ENCODE measurements at regions not wholly inside any gene's neighbourhood (a gene's known extent, or its start where the extent isn't known, plus 50 kb on each side); places are given as distances from the start of the nearest gene placed in this dataset.

DNA sequence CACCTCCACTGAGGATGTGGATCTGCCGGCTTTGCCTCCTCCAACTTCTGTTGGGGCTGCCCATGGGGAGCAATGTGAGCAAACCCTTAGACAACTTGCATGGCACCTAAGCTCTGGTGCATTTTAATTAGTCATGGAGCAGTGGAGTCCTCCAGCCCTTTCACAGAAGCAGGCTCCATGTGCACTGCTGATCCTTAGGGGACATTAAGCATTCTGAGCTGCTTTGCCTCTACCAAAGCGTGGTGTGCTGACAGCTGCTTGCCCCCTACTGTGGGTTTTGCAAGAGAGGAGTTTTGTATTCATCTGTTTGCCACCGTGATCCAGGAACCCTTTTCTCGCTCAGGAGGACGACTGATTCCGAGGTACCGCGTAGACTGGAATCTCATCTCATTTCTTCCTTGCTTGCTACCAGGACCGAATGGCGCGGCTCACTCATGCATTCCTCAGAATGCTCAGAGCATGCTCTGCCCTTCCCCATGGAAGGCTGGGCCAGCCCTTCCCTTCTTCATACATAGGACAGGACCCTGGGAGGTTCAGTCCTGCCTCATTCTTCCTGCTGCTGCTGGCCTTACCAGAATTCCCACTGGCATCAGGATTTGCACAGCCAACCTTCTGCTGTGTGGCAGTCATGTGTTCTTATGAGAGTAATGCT is 432.5 kb downstream of the GADD45G start:
- H3K27me3 Mint-ChIP-seq (ENCODE audit: low read depth): no peaks in the 10 kb centered on the region
- no peak for ATAC-seq
- H3K4me1 Mint-ChIP-seq (ENCODE audit: low read depth): no peaks in the 10 kb centered on the region
- H3K9me3 Mint-ChIP-seq: no peaks in the 10 kb centered on the region
- no peak for DNase-seq
- H3K36me3 Mint-ChIP-seq (ENCODE audit: insufficient read depth): no peaks in the 10 kb centered on the region
- no peak overlapping the region for H3K4me3 Mint-ChIP-seq

DNA sequence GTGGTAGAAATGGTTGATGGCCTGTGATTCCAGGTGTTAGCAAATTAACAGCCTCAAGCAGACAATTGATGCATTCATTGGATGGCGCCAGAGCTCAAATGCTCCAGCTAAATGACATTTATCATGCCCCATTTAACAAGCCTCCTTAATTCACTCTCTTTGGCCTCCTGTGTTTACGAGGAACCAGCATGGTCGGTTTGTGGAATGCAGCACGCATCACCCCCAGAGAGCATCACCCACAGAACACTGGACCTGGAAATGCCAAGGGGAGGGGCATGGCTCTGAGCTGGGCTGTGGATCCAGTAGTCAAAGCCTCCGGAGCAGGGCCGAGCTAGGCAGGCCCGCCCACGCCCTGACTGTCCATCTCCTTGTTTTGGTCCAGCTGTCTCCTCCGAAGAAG is 434.0 kb downstream of the GADD45G start:
- Mint-ChIP-seq H3K4me1 (ENCODE audit: low read depth) (no peaks in the 10 kb centered on the region), H3K36me3 (ENCODE audit: insufficient read depth) (no peaks in the 10 kb centered on the region), H3K27me3 (ENCODE audit: low read depth) (no peaks in the 10 kb centered on the region), H3K4me3 (no peak overlapping the region), H3K9me3 (no peaks in the 10 kb centered on the region)
- no peak for DNase-seq
- no peak for ATAC-seq

DNA sequence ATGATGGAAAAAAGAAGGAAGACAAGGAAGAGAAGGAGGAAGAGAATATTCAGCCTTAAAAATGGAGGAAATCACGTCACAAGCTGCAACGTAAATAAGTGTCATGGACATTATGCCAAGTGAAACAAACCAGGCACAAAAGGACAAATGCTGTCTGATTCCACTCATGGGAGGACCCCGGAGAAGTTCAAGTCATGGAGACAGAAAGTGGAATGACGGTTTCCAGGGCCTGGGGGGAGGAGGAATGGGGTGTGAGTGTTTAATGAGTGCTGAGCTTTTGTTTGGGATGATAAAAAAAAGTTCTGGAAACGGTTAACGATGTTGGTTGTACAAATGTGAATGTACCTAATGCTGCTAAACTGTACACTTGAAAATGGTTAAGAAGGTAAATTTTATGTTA is 439.5 kb downstream of the GADD45G start:
- no peak for DNase-seq
- H3K4me3 Mint-ChIP-seq: no peak overlapping the region
- peaks cover 4% of the 10 kb centered on the region for H3K9me3 Mint-ChIP-seq
- no peaks in the 10 kb centered on the region for H3K27me3 Mint-ChIP-seq (ENCODE audit: low read depth)
- no peak for ATAC-seq
- H3K4me1 Mint-ChIP-seq (ENCODE audit: low read depth): peaks cover 16% of the 10 kb centered on the region
- no peaks in the 10 kb centered on the region for H3K36me3 Mint-ChIP-seq (ENCODE audit: insufficient read depth)

DNA sequence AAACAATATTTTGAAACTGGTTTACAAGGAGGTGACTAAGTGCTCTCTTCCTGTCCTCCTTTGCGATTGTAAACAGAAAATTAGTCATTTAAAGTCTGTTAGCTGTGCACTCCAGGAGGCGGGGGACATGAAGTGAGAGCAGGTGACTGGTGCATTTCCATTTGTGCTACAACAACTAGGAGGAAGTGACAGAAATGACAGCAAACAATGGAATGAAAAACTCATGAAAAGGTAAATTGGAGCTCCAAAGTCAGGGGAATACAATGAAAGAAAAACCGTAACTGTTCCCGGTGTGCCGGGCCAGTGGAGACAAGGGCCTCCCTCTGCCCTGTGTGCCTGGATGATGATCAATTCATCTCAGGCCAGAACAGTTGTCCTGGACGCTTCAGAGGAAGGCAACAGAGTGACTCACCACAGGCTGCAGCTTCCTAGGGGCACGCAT is 439.9 kb downstream of the GADD45G start:
- Mint-ChIP-seq H3K4me1 (ENCODE audit: low read depth) (peaks cover 16% of the 10 kb centered on the region), H3K4me3 (no peak overlapping the region), H3K27me3 (ENCODE audit: low read depth) (no peaks in the 10 kb centered on the region), H3K9me3 (peaks cover 4% of the 10 kb centered on the region), H3K36me3 (ENCODE audit: insufficient read depth) (no peaks in the 10 kb centered on the region)
- peak; percentile 67 to 88 for ATAC-seq
- DNase-seq: no peak

GRCh38 chr9:90046317-90046861 is 441.6 kb downstream of the GADD45G start:
- peaks cover 16% of the 10 kb centered on the region for H3K4me1 Mint-ChIP-seq (ENCODE audit: low read depth)
- no peak overlapping the region for H3K4me3 Mint-ChIP-seq
- DNase-seq: no peak
- no peaks in the 10 kb centered on the region for H3K27me3 Mint-ChIP-seq (ENCODE audit: low read depth)
- ATAC-seq: no peak
- H3K36me3 Mint-ChIP-seq (ENCODE audit: insufficient read depth): no peaks in the 10 kb centered on the region
- H3K9me3 Mint-ChIP-seq: peaks cover 4% of the 10 kb centered on the region

- Mint-ChIP-seq H3K9me3 (peaks cover 4% of the 10 kb centered on the region), H3K4me3 (no peak overlapping the region), H3K4me1 (ENCODE audit: low read depth) (peaks cover 16% of the 10 kb centered on the region), H3K36me3 (ENCODE audit: insufficient read depth) (no peaks in the 10 kb centered on the region), H3K27me3 (ENCODE audit: low read depth) (peaks cover 4% of the 10 kb centered on the region)
- DNase-seq (no peak), ATAC-seq (no peak)
These were observed 443.0 kb downstream of the GADD45G start for GRCh38 chr9:90047828-90048227.

GRCh38 chr9:90052366-90052765 is 447.6 kb downstream of the GADD45G start:
- Mint-ChIP-seq H3K36me3 (ENCODE audit: insufficient read depth) (no peaks in the 10 kb centered on the region), H3K4me1 (ENCODE audit: low read depth) (no peaks in the 10 kb centered on the region), H3K9me3 (peaks cover 9% of the 10 kb centered on the region), H3K27me3 (ENCODE audit: low read depth) (peaks cover 19% of the 10 kb centered on the region), H3K4me3 (no peak overlapping the region)
- DNase-seq (no peak), ATAC-seq (no peak)

DNA sequence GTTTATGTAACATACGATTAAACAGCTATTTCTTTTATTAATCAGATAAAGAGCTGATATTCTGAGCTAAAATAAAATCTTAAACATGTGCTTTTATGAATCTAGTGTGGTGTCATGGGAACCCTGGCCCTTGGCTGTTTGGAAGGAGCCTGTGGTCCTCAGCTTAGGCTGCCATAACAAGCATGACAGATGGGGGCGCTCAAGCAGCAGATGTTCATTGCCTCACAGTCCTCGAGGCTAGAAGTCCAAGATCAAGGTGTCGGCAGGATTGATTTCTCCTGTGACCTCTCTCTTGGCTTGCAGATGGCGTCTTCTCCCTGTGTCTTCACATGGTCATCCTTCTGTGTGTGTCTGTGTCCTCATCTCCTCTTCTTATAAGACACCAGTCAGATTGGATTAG is 448.2 kb downstream of the GADD45G start:
- ATAC-seq (no peak), DNase-seq (no peak)
- Mint-ChIP-seq H3K27me3 (ENCODE audit: low read depth) (peaks cover 19% of the 10 kb centered on the region), H3K4me3 (no peak overlapping the region), H3K4me1 (ENCODE audit: low read depth) (no peaks in the 10 kb centered on the region), H3K9me3 (peaks cover 9% of the 10 kb centered on the region), H3K36me3 (ENCODE audit: insufficient read depth) (no peaks in the 10 kb centered on the region)

- H3K27me3 Mint-ChIP-seq (ENCODE audit: low read depth): peaks cover 22% of the 10 kb centered on the region
- H3K36me3 Mint-ChIP-seq (ENCODE audit: insufficient read depth): no peaks in the 10 kb centered on the region
- peaks cover 5% of the 10 kb centered on the region for H3K9me3 Mint-ChIP-seq
- no peak overlapping the region for H3K4me3 Mint-ChIP-seq
- no peaks in the 10 kb centered on the region for H3K4me1 Mint-ChIP-seq (ENCODE audit: low read depth)
- DNase-seq (no peak), ATAC-seq (no peak)
These were observed 450.0 kb downstream of the GADD45G start for GRCh38 chr9:90054810-90055209.

DNA sequence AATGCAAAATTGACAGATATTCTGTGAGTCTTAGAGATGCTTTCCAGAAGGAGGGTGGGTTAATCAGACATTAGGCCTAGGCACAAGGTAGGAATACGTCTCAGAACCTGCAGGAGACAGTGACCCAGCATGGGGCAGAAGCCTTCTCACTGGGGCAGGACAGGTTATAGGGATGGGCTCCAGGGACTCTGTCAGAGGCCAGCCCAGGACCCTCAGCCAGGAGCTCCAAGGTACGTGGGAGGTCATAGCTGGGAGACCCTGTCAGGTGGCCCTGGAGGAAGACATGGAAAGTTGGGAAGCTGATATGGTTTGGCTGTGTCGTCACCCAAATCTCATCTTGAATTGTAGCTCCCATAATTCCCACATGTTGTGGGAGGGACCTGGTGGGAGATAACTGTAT is 450.4 kb downstream of the GADD45G start:
- Mint-ChIP-seq H3K36me3 (ENCODE audit: insufficient read depth) (no peaks in the 10 kb centered on the region), H3K4me1 (ENCODE audit: low read depth) (no peaks in the 10 kb centered on the region)
- DNase-seq: no peak

GRCh38 chr9:90057361-90057760 is 452.5 kb downstream of the GADD45G start:
- Mint-ChIP-seq H3K9me3 (peaks cover 5% of the 10 kb centered on the region), H3K36me3 (ENCODE audit: insufficient read depth) (no peaks in the 10 kb centered on the region), H3K4me3 (no peak overlapping the region), H3K27me3 (ENCODE audit: low read depth) (peaks cover 22% of the 10 kb centered on the region), H3K4me1 (ENCODE audit: low read depth) (no peaks in the 10 kb centered on the region)
- DNase-seq (no peak), ATAC-seq (no peak)

More for the DNA sequence above, 450.4 kb downstream of the GADD45G start:
- Mint-ChIP-seq H3K27me3 (ENCODE audit: low read depth) (peaks cover 24% of the 10 kb centered on the region), H3K9me3 (peaks cover 5% of the 10 kb centered on the region), H3K4me3 (no peak overlapping the region)
- ATAC-seq: no peak

DNA sequence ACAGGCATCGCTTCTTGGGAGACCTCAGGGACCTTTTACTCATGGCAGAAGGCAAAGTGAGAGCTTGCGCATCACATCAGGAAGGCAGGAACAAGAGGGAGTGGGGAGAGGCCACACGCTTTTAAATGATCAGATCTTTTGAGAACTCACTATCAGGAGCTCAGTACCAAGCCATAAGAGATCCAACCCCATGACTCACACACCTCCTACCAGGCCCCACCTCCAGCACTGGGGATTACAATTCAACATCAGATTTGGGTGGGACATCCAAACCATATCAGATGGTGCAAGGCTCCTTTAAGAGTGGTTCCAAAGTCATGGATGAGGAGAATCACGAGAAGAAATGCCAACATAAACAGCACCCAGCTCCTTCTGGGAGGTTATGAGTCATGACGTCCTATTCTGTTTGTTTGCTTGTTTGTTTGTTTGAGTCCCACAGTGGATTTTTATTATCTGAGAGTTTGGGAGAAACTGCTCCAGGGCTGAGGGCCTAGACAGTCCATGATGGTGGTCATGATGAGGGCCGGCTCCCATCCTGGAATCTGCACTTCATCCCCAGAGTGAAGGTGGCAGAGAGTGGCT is 453.5 kb downstream of the GADD45G start:
- H3K4me3 Mint-ChIP-seq: no peak overlapping the region
- no peak for DNase-seq
- ATAC-seq: no peak

DNA sequence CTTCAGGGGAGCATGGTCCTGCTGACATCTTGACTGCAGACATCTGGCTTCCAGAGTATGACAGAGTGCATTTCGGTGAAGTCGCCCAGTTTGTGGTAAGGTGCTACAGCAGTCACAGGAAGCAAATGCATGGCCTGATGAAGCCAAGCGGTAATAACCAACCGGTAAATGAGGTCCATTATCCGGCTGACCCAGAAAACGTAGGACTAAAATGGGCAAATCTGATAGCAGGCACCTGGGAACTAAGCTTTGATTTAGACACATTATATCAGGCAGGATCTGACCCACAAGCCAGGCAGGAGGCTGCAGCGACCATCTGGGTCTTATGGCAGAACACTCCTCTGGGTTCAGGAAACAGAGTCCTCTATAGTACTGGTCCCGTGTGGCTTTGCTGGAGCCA is 454.6 kb downstream of the GADD45G start:
- no peak for ATAC-seq
- no peak overlapping the region for H3K4me3 Mint-ChIP-seq
- H3K4me1 Mint-ChIP-seq (ENCODE audit: low read depth): no peaks in the 10 kb centered on the region
- H3K27me3 Mint-ChIP-seq (ENCODE audit: low read depth): peaks cover 14% of the 10 kb centered on the region
- H3K9me3 Mint-ChIP-seq: peaks cover 5% of the 10 kb centered on the region
- DNase-seq: no peak
- no peaks in the 10 kb centered on the region for H3K36me3 Mint-ChIP-seq (ENCODE audit: insufficient read depth)

More for the DNA sequence above, 453.5 kb downstream of the GADD45G start:
- H3K4me1 Mint-ChIP-seq (ENCODE audit: low read depth): no peaks in the 10 kb centered on the region
- H3K9me3 Mint-ChIP-seq: peaks cover 5% of the 10 kb centered on the region
- H3K36me3 Mint-ChIP-seq (ENCODE audit: insufficient read depth): no peaks in the 10 kb centered on the region
- peaks cover 22% of the 10 kb centered on the region for H3K27me3 Mint-ChIP-seq (ENCODE audit: low read depth)

GRCh38 chr9:90060256-90060655 is 455.4 kb downstream of the GADD45G start:
- H3K4me1 Mint-ChIP-seq (ENCODE audit: low read depth): no peaks in the 10 kb centered on the region
- ATAC-seq: no peak
- no peak for DNase-seq
- no peaks in the 10 kb centered on the region for H3K36me3 Mint-ChIP-seq (ENCODE audit: insufficient read depth)
- peaks cover 5% of the 10 kb centered on the region for H3K9me3 Mint-ChIP-seq
- no peak overlapping the region for H3K4me3 Mint-ChIP-seq
- H3K27me3 Mint-ChIP-seq (ENCODE audit: low read depth): peaks cover 14% of the 10 kb centered on the region

DNA sequence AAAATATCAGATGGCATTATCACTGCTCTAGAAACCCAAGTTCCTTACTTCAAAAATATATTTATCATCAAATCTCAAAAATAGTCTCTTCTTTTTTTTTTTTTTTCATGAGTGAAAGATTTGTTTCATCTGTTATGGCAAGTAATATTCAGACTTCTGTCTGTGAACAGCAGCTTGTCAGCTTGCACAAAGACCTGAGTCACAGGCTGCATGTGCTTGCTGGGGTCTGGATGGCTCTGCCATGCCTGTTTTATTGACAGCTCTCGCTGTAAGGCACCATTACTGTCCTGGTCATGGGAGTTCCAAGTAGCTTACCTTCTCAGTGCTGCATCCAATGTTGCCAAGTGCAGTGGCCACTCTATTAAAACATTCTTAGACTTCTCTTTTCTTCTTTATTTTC is 456.4 kb downstream of the GADD45G start:
- no peak for ATAC-seq
- Mint-ChIP-seq H3K9me3 (peaks cover 2% of the 10 kb centered on the region), H3K4me1 (ENCODE audit: low read depth) (no peaks in the 10 kb centered on the region), H3K4me3 (no peak overlapping the region), H3K27me3 (ENCODE audit: low read depth) (peaks cover 8% of the 10 kb centered on the region), H3K36me3 (ENCODE audit: insufficient read depth) (no peaks in the 10 kb centered on the region)
- DNase-seq: no peak

All from activated T-cell treated with anti-CD3 and anti-CD28 coated beads, Interleukin-2, amount 50 U/mL, for 4 hours (primary cell).